Esophagus muscularis mucosa (tissue), 4 donors: ENCODE measurements at regions not wholly inside any gene's neighbourhood (a gene's known extent, or its start where the extent isn't known, plus 50 kb on each side); places are given as distances from the start of the nearest gene placed in this dataset.

Experiments used
- DNase-seq: peaks from one replicate; pipeline ENCODE4 v3.0.0-alpha.2; 2017; ENCODE audit errors: extremely low spot score
- H3K27ac ChIP-seq, 4 donors: fragments of 200-600 bp; sonication (generic); replicated peaks in 1 of 4; 1 replicate in 3 of 4; 2 replicates in 1 of 4; pipeline ENCODE4 v1.5.1; 2016 to 2019; ENCODE audit warnings: mild to moderate bottlenecking in 1 of 4
- H3K27me3 ChIP-seq, 4 donors: fragments of 200-600 bp; sonication (generic); one replicate each; pipeline versions ENCODE4 v1.5.1 to v1.6.0; 2016 to 2019
- H3K36me3 ChIP-seq, 4 donors: fragments of 200-600 bp; sonication (generic); one replicate each; pipeline ENCODE4 v1.5.1; 2016 to 2019
- H3K4me1 ChIP-seq, 4 donors: fragments of 200-600 bp; sonication (generic); one replicate each; pipeline ENCODE4 v1.5.1; 2016 to 2019
- H3K4me3 ChIP-seq, 4 donors: fragments of 200-600 bp; sonication (generic); 1 replicate in 2 of 4; 2 replicates in 2 of 4; pipeline ENCODE4 v1.5.1; 2016 to 2019; ENCODE audit warnings: mild to moderate bottlenecking in 4 of 4, moderate library complexity in 1 of 4
- H3K9me3 ChIP-seq, 4 donors: fragments of 200-600 bp; sonication (generic); 1 replicate in 3 of 4; 2 replicates in 1 of 4; pipeline ENCODE4 v1.5.1; 2016 to 2019
- CTCF ChIP-seq, 3 experiments: fragments of 200-600 bp in 2 of 3; fragments of 450-650 bp in 1 of 3; sonication (generic) in 2 of 3; IDR thresholded peaks; one replicate each; pipeline ENCODE4 v1.5.1; 2017 to 2019; ENCODE audit warnings: antibody characterized with exemption in 3 of 3, mild to moderate bottlenecking in 2 of 3, moderate library complexity in 1 of 3
- EP300 ChIP-seq: sonication (generic); formaldehyde crosslinking; IDR thresholded peaks from one replicate; pipeline ENCODE4 v1.6.1; 2017; ENCODE audit warnings: antibody characterized with exemption
- POLR2A ChIP-seq: fragments of 450-650 bp; IDR thresholded peaks from one replicate; pipeline ENCODE4 v1.6.1; 2017; ENCODE audit warnings: antibody characterized with exemption, moderate library complexity, mild to moderate bottlenecking, low read depth
- POLR2AphosphoS5 ChIP-seq, 2 donors: sonication (generic); formaldehyde crosslinking; IDR thresholded peaks; one replicate each; pipeline ENCODE4 v1.6.1; 2017; ENCODE audit warnings: antibody characterized with exemption in 2 of 2
- WGBS: methylation state at CpG from one replicate; pipeline ENCODE4 v1.1.5; 2018; 5-methylcytosine and 5-hydroxymethylcytosine counted together
- intact Hi-C: fragments of 100-400 bp; cut with DNase I; formaldehyde crosslinking; loops from one replicate; pipeline ENCODE4 v1.15.1; 2023

- intact Hi-C loops = no loop called here
- TF ChIP-seq POLR2AphosphoS5 (IDR thresholded peaks at IDR 0.05) (no peak), POLR2A (no peak), CTCF (IDR thresholded peaks at IDR 0.05) (no peak), EP300 (no peak)
- H3K4me3 ChIP-seq = no peak overlapping the region
- H3K36me3 ChIP-seq = no peaks in the 10 kb centered on the region
- no peak for DNase-seq
- H3K27ac ChIP-seq = no peak overlapping the region
- H3K4me1 ChIP-seq = no peaks in the 10 kb centered on the region
- no peaks in the 10 kb centered on the region for H3K27me3 ChIP-seq
- H3K9me3 ChIP-seq = peaks cover 0 to 8% (median 2%) of the 10 kb centered on the region in 4 donors
- 80% methylated on average over 2 of the region's 2 CpGs for WGBS
Measured at GRCh38 chr1:102435483-102435882, 438.8 kb upstream of the OLFM3 start.

GRCh38 chr1:102434421-102434820 is 437.7 kb upstream of the OLFM3 start:
- Histone ChIP-seq H3K4me1 (no peaks in the 10 kb centered on the region), H3K27me3 (no peaks in the 10 kb centered on the region), H3K27ac (no peak overlapping the region), H3K36me3 (no peaks in the 10 kb centered on the region), H3K4me3 (no peak overlapping the region), H3K9me3 (peaks cover 0 to 8% (median 2%) of the 10 kb centered on the region in 4 donors)
- 57% methylated on average over 4 of the region's 4 CpGs for WGBS
- no peak for TF ChIP-seq POLR2AphosphoS5 (IDR thresholded peaks at IDR 0.05)
- TF ChIP-seq POLR2A = no peak
- no peak for TF ChIP-seq CTCF (IDR thresholded peaks at IDR 0.05)
- TF ChIP-seq EP300 = no peak
- DNase-seq = no peak
- intact Hi-C loops = no loop called here

GRCh38 chr1:102431253-102431652 is 434.5 kb upstream of the OLFM3 start:
- WGBS = 92% methylated on average over 1 of the region's 1 CpG
- H3K9me3 ChIP-seq = peaks cover 0 to 8% (median 2%) of the 10 kb centered on the region in 4 donors

GRCh38 chr1:102420034-102420433 is 423.3 kb upstream of the OLFM3 start:
- intact Hi-C loops = no loop called here
- Histone ChIP-seq H3K9me3 (no peaks in the 10 kb centered on the region), H3K27ac (no peak overlapping the region), H3K4me3 (no peak overlapping the region), H3K27me3 (no peaks in the 10 kb centered on the region), H3K4me1 (no peaks in the 10 kb centered on the region), H3K36me3 (no peaks in the 10 kb centered on the region)
- TF ChIP-seq CTCF (IDR thresholded peaks at IDR 0.05) (no peak), POLR2A (no peak), EP300 (no peak), POLR2AphosphoS5 (IDR thresholded peaks at IDR 0.05) (no peak)
- WGBS = 57% methylated on average over 1 of the region's 1 CpG
- DNase-seq = no peak

More at GRCh38 chr1:102431253-102431652, 434.5 kb upstream of the OLFM3 start:
- Histone ChIP-seq H3K4me1 (no peaks in the 10 kb centered on the region), H3K27me3 (no peaks in the 10 kb centered on the region), H3K4me3 (no peak overlapping the region), H3K27ac (no peak overlapping the region), H3K36me3 (no peaks in the 10 kb centered on the region)
- intact Hi-C loops = no loop called here
- TF ChIP-seq POLR2AphosphoS5 (IDR thresholded peaks at IDR 0.05) (no peak), POLR2A (no peak), CTCF (IDR thresholded peaks at IDR 0.05) (no peak), EP300 (no peak)
- DNase-seq = no peak
